NCI-H345 treated with DMSO at 0.1 percent for 48 hours (cell line): ENCODE measurements at regions not wholly inside any gene's neighbourhood (a gene's known extent, or its start where the extent isn't known, plus 50 kb on each side); places are given as distances from the start of the nearest gene placed in this dataset.

Experiments used
- DNase-seq: peaks from one replicate; lab custom pipeline; 2025; ENCODE audit not compliant: unreplicated experiment; lab: John Stamatoyannopoulos, UW

- DNase-seq: no peak
Observed at GRCh38 chr11:15889363-15890030, 466.8 kb downstream of the SOX6 start.

GRCh38 chr11:15890031-15890713, 466.2 kb downstream of the SOX6 start:
- no peak for DNase-seq

GRCh38 chr11:15893080-15893492, 463.3 kb downstream of the SOX6 start:
- no peak for DNase-seq

GRCh38 chr11:15896026-15896425, 460.3 kb downstream of the SOX6 start:
- DNase-seq: no peak

- no peak for DNase-seq
Observed at GRCh38 chr11:15896530-15896929, 459.8 kb downstream of the SOX6 start.

- no peak for DNase-seq
Observed at GRCh38 chr11:15897211-15897960, 459.0 kb downstream of the SOX6 start.

- no peak for DNase-seq
Observed at GRCh38 chr11:15901054-15901453, 455.3 kb downstream of the SOX6 start.

- DNase-seq: no peak
Observed at GRCh38 chr11:15901790-15902189, 454.6 kb downstream of the SOX6 start.

- no peak for DNase-seq
Observed at GRCh38 chr11:15903246-15903645, 453.1 kb downstream of the SOX6 start.

GRCh38 chr11:15905366-15906104, 450.8 kb downstream of the SOX6 start:
- DNase-seq: no peak

- no peak for DNase-seq
Observed at GRCh38 chr11:15906481-15907035, 449.8 kb downstream of the SOX6 start.

- no peak for DNase-seq
Observed at GRCh38 chr11:15907806-15908205, 448.5 kb downstream of the SOX6 start.

GRCh38 chr11:15909937-15910598, 446.3 kb downstream of the SOX6 start:
- DNase-seq: no peak

- no peak for DNase-seq
Observed at GRCh38 chr11:15910761-15911160, 445.6 kb downstream of the SOX6 start.

GRCh38 chr11:15911377-15912044, 444.8 kb downstream of the SOX6 start:
- no peak for DNase-seq

- DNase-seq: no peak
Observed at GRCh38 chr11:15912291-15912690, 444.1 kb downstream of the SOX6 start.

- DNase-seq: no peak
Observed at GRCh38 chr11:15912825-15913224, 443.5 kb downstream of the SOX6 start.

- DNase-seq: no peak
Observed at GRCh38 chr11:15913261-15913660, 443.1 kb downstream of the SOX6 start.
